ENCODE measurements at regions not wholly inside any gene's neighbourhood (a gene's known extent, or its start where the extent isn't known, plus 50 kb on each side); places are given as distances from the start of the nearest gene placed in this dataset.

DNA sequence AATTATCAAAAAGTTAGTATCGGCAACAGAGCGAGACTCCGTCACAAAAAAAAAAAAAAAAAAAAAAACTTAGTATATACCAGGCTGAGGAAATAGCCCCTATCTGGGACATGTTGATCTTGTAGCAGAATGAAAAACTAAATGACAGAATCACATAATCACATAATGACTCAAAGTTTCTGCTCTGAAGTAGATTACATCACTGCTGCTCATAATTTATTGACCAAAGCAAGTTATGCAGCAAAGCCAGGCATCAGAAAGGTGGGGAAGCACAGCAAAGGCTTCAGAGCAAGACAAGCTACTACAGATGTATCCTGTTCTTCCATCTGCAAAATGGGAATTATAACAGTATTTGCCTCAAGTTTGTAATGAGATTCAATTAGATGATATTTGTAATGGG, 68.1 kb downstream of the BOD1L2 start:
- intact Hi-C loops (cut with DNase I): no loop called here

DNA sequence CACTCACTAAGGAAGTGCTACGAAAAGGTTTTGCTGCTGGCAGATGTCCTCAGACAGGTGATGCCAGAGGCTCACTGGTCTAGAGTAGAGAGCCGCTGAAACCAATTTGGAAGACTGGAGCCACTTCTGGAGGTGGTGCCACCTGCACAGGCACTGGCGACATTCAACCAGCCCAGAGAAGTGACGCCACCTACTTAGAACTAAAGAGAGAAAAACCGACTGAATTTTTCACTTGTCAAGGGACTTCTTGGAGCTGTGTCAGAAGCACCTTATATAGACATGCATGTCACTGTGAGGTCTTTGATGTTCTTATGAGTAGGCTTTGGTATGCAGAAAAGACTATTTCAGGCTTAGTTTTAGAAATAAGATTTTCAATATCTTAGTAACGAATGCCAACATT, 71.4 kb downstream of the BOD1L2 start:
- no peak for DNase-seq
- TF ChIP-seq, protein P1, sequence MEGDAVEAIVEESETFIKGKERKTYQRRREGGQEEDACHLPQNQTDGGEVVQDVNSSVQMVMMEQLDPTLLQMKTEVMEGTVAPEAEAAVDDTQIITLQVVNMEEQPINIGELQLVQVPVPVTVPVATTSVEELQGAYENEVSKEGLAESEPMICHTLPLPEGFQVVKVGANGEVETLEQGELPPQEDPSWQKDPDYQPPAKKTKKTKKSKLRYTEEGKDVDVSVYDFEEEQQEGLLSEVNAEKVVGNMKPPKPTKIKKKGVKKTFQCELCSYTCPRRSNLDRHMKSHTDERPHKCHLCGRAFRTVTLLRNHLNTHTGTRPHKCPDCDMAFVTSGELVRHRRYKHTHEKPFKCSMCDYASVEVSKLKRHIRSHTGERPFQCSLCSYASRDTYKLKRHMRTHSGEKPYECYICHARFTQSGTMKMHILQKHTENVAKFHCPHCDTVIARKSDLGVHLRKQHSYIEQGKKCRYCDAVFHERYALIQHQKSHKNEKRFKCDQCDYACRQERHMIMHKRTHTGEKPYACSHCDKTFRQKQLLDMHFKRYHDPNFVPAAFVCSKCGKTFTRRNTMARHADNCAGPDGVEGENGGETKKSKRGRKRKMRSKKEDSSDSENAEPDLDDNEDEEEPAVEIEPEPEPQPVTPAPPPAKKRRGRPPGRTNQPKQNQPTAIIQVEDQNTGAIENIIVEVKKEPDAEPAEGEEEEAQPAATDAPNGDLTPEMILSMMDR (IDR thresholded peaks at IDR 0.05): no peak
- Histone ChIP-seq H3K4me1 (no peaks in the 10 kb centered on the region), H3K27ac (no peak overlapping the region), H3K36me3 (no peaks in the 10 kb centered on the region), H3K27me3 (peaks cover 0 to 23% of the 10 kb centered on the region in 2 donors), H3K4me3 (no peak overlapping the region), H3K9me3 (peaks cover 0 to 4% of the 10 kb centered on the region in 2 donors)
- ATAC-seq: no peak
- intact Hi-C loops (cut with DNase I): no loop called here

More for the DNA sequence above, 68.1 kb downstream of the BOD1L2 start:
- H3K27me3 ChIP-seq: peaks cover 0 to 32% of the 10 kb centered on the region in 2 donors
- TF ChIP-seq, protein P1 (IDR thresholded peaks at IDR 0.05): no peak
- peaks cover 0 to 4% of the 10 kb centered on the region in 2 donors for H3K9me3 ChIP-seq
- peaks cover 0 to 3% of the 10 kb centered on the region in 2 donors for H3K4me1 ChIP-seq
- no peak for ATAC-seq
- H3K36me3 ChIP-seq: no peaks in the 10 kb centered on the region
- no peak for DNase-seq
- no peak overlapping the region for H3K27ac ChIP-seq
- no peak overlapping the region for H3K4me3 ChIP-seq

DNA sequence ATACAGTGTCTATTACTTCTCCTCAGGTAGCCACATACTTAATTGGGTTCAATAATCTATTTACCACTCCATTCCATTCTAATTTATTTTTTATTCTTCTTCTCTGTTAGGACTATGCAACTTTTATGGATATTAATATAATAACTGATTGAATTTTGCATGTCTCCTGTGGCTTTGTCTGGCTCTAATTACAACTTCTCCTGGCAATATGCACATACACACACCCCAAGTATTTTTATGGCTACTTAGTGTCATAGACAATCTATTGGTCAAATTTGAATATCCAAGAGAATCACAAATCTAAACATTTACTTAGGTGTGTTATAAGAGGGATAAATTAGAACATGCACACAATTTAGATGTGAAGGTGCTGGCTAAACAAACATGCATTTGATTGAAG, 73.1 kb downstream of the BOD1L2 start:
- DNase-seq: no peak
- ATAC-seq: no peak
- Histone ChIP-seq H3K4me1 (no peaks in the 10 kb centered on the region), H3K4me3 (no peak overlapping the region), H3K36me3 (no peaks in the 10 kb centered on the region), H3K27me3 (peaks cover 0 to 23% of the 10 kb centered on the region in 2 donors), H3K27ac (no peak overlapping the region), H3K9me3 (no peaks in the 10 kb centered on the region)
- intact Hi-C loops (cut with DNase I): no loop called here
- TF ChIP-seq, protein P1 (IDR thresholded peaks at IDR 0.05): no peak

DNA sequence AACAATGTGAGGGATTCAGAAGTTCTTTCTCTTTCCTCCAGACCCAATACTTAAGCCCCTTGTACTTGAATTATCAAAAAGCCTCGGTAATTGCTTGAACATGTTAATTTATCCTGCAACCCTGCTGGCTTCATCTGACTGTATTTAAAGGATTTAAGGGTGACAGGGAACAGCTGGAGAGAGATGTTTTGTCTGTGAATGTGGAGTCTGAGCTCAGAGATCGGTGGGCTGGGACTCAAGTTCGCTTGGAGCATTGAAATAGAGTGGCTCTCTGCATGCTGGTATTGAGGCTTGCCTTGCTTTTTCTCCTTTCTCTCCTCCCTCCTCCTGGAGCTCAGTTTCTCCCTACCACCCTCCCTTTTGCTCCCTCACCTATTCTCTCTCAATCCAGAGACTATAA, 73.6 kb downstream of the BOD1L2 start:
- Histone ChIP-seq H3K9me3 (no peaks in the 10 kb centered on the region), H3K4me1 (no peaks in the 10 kb centered on the region), H3K4me3 (no peak overlapping the region), H3K36me3 (no peaks in the 10 kb centered on the region), H3K27ac (no peak overlapping the region), H3K27me3 (peaks cover 0 to 23% of the 10 kb centered on the region in 2 donors)
- intact Hi-C loops (cut with DNase I): no loop called here
- ATAC-seq (no peak), DNase-seq (peak in 2 of 4 donors; percentile 15 to 35)
- TF ChIP-seq, protein P1 (IDR thresholded peaks at IDR 0.05): no peak

DNA sequence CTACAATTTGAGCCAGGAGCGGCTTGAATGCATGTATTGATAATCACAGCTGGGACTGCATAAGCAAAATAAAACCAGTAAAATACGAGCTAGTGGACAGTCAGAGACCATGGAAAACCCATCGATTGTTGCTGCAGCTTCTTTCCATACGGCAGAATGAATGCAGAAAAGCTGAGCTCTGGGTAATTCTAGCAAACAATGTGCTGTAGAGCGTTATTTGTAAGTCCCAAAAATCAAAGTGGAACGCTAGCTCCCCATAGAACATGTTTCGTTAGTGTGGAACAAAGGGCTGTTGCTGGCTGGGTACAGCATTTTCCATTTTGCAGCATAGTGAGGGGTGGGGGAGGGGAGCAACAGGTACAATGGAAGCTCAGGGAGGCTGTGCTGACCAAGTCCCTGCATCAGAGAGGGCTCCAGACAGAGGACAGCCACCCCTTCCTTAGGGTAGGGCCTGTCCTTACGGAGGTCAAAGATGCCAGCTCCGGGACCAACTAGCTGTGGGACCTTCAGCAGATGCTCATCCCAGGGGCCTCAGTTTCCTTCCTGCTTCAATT, 74.1 kb downstream of the BOD1L2 start:
- DNase-seq (no peak), ATAC-seq (no peak)
- Histone ChIP-seq H3K4me1 (no peaks in the 10 kb centered on the region), H3K27ac (no peak overlapping the region), H3K27me3 (peaks cover 0 to 23% of the 10 kb centered on the region in 2 donors), H3K9me3 (no peaks in the 10 kb centered on the region), H3K36me3 (no peaks in the 10 kb centered on the region), H3K4me3 (no peak overlapping the region)
- TF ChIP-seq, protein P1 (IDR thresholded peaks at IDR 0.05): no peak
- intact Hi-C loops (cut with DNase I): no loop called here

Data from left lung (tissue), 4 donors.